B cell (primary cell): ENCODE measurements at regions not wholly inside any gene's neighbourhood (a gene's known extent, or its start where the extent isn't known, plus 50 kb on each side); places are given as distances from the start of the nearest gene placed in this dataset.

ENCODE experiments used
- EZH2 ChIP-seq: IDR thresholded peaks from 2 replicates; pipeline ENCODE4 v1.6.1; 2012; ENCODE audit warnings: borderline replicate concordance, low read depth, mild to moderate bottlenecking, moderate library complexity, low read length; ENCODE audit not compliant: insufficient read depth, poor library complexity, severe bottlenecking
- TF ChIP-seq, protein P1 (sequence below): fragments of 200-600 bp; IDR thresholded peaks from one replicate; pipeline ENCODE4 v1.8.0; 2022; ENCODE audit warnings: antibody characterized with exemption, mild to moderate bottlenecking

DNA sequence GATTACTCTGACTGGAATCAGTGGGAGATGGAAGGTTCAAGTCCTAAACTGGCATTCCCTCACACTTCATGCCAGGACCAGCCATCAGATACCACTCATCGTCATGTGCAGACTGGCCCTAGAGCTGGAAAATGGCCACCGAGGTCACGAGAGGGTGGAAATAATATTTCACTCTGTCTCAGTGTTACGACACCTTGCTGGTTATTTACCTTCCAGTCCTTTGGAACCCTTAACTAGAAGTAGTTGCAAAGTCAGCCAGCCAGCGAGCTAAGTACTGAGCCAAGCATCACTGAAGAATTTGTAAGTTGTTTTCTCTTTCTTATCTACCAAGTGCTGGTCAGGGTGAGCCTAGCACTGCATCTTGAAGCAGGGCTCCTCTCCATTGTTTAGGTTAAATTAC is 309.9 kb upstream of the RASGRP1 start:
- TF ChIP-seq EZH2 = no peak
- TF ChIP-seq, protein P1, sequence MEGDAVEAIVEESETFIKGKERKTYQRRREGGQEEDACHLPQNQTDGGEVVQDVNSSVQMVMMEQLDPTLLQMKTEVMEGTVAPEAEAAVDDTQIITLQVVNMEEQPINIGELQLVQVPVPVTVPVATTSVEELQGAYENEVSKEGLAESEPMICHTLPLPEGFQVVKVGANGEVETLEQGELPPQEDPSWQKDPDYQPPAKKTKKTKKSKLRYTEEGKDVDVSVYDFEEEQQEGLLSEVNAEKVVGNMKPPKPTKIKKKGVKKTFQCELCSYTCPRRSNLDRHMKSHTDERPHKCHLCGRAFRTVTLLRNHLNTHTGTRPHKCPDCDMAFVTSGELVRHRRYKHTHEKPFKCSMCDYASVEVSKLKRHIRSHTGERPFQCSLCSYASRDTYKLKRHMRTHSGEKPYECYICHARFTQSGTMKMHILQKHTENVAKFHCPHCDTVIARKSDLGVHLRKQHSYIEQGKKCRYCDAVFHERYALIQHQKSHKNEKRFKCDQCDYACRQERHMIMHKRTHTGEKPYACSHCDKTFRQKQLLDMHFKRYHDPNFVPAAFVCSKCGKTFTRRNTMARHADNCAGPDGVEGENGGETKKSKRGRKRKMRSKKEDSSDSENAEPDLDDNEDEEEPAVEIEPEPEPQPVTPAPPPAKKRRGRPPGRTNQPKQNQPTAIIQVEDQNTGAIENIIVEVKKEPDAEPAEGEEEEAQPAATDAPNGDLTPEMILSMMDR = no peak
